ENCODE measurements at regions not wholly inside any gene's neighbourhood (a gene's known extent, or its start where the extent isn't known, plus 50 kb on each side); places are given as distances from the start of the nearest gene placed in this dataset.

GRCh38 chr1:165036403-165036802 lies 320.1 kb downstream of the LMX1A start:
- peaks cover 2% of the 10 kb centered on the region for H3K4me1 ChIP-seq (ENCODE audit: insufficient read depth)
- no peaks in the 10 kb centered on the region for H3K9me3 ChIP-seq
- no peak for DNase-seq
- H3K27me3 ChIP-seq: peaks cover 2% of the 10 kb centered on the region
- no peaks in the 10 kb centered on the region for H3K36me3 ChIP-seq
- no peak overlapping the region for H3K4me3 ChIP-seq
- TF ChIP-seq POLR2A (IDR thresholded peaks at IDR 0.05) (no peak), CTCF (IDR thresholded peaks at IDR 0.05) (no peak), EP300 (IDR thresholded peaks at IDR 0.05) (no peak)
- 92 to 95% (median 92%) methylated on average over 6 of the region's 6 CpGs for WGBS, 3 donors
- H3K27ac ChIP-seq: no peak overlapping the region
- intact Hi-C loops (cut with DNase I): no loop called here

- peaks cover 2% of the 10 kb centered on the region for H3K27me3 ChIP-seq
- intact Hi-C loops (cut with DNase I): no loop called here
- H3K4me1 ChIP-seq (ENCODE audit: insufficient read depth): peaks cover 2% of the 10 kb centered on the region
- TF ChIP-seq EP300 (IDR thresholded peaks at IDR 0.05) (no peak), POLR2A (IDR thresholded peaks at IDR 0.05) (no peak), CTCF (IDR thresholded peaks at IDR 0.05) (no peak)
- H3K4me3 ChIP-seq: no peak overlapping the region
- H3K27ac ChIP-seq: no peak overlapping the region
- WGBS, 3 donors: 50 to 56% (median 52%) methylated on average over 3 of the region's 3 CpGs
- no peaks in the 10 kb centered on the region for H3K36me3 ChIP-seq
- H3K9me3 ChIP-seq: no peaks in the 10 kb centered on the region
- DNase-seq: no peak
Observed at GRCh38 chr1:165034136-165034809, 322.2 kb downstream of the LMX1A start.

- no peaks in the 10 kb centered on the region for H3K36me3 ChIP-seq
- H3K27ac ChIP-seq: no peak overlapping the region
- WGBS, 3 donors: 51 to 57% (median 53%) methylated on average over 2 of the region's 2 CpGs
- H3K9me3 ChIP-seq: no peaks in the 10 kb centered on the region
- peaks cover 2% of the 10 kb centered on the region for H3K4me1 ChIP-seq (ENCODE audit: insufficient read depth)
- no peak for TF ChIP-seq CTCF (IDR thresholded peaks at IDR 0.05)
- TF ChIP-seq POLR2A (IDR thresholded peaks at IDR 0.05): no peak
- no peak for TF ChIP-seq EP300 (IDR thresholded peaks at IDR 0.05)
- intact Hi-C loops (cut with DNase I): no loop called here
- DNase-seq: no peak
- no peak overlapping the region for H3K4me3 ChIP-seq
- no peaks in the 10 kb centered on the region for H3K27me3 ChIP-seq
Observed at GRCh38 chr1:165031001-165031400, 325.5 kb downstream of the LMX1A start.

DNA sequence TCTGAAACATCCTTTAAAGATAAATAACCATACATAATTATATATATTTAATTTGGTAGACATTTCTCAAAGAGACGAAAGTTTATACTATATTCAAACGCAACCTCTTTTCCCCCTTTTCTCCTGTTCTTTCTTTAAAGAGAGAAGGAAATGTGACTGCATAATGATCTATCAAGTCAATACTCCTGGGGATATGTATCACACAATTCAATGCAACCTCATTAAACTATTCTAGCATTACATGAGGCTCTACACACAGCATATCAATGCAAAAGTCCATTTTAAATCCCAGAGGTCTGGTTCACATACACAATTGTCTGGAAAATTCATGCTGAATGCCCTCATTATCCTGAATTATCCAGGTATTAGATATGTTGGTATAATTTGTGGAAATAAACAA lies 330.7 kb downstream of the LMX1A start:
- no peak for TF ChIP-seq POLR2A (IDR thresholded peaks at IDR 0.05)
- no peak for TF ChIP-seq EP300 (IDR thresholded peaks at IDR 0.05)
- TF ChIP-seq CTCF (IDR thresholded peaks at IDR 0.05): no peak
- WGBS, 3 donors: 95 to 97% (median 96%) methylated on average over 2 of the region's 2 CpGs
- Histone ChIP-seq H3K36me3 (no peaks in the 10 kb centered on the region), H3K27ac (no peak overlapping the region), H3K27me3 (no peaks in the 10 kb centered on the region), H3K4me1 (ENCODE audit: insufficient read depth) (no peaks in the 10 kb centered on the region), H3K4me3 (no peak overlapping the region), H3K9me3 (no peaks in the 10 kb centered on the region)
- intact Hi-C loops (cut with DNase I): no loop called here
- DNase-seq: no peak
